H1 (cell line): ENCODE measurements at regions not wholly inside any gene's neighbourhood (a gene's known extent, or its start where the extent isn't known, plus 50 kb on each side); places are given as distances from the start of the nearest gene placed in this dataset.

ENCODE experiments used
- BACH1 ChIP-seq: IDR thresholded peaks from 2 replicates; pipeline ENCODE4 v1.6.1; 2012; ENCODE audit warnings: low read length, improper control_type of control experiment
- FOSL1 ChIP-seq: IDR thresholded peaks from 2 replicates; pipeline ENCODE4 v1.6.1; 2011; ENCODE audit warnings: mild to moderate bottlenecking, low read depth, low read length, moderate library complexity; ENCODE audit not compliant: insufficient read depth
- SP2 ChIP-seq: IDR thresholded peaks from 2 replicates; pipeline ENCODE4 v1.6.1; 2012; ENCODE audit warnings: mild to moderate bottlenecking, low read length, inconsistent platforms
- SP4 ChIP-seq: IDR thresholded peaks from 2 replicates; pipeline ENCODE4 v1.6.1; 2012; ENCODE audit warnings: low read length, inconsistent platforms
- TCF12 ChIP-seq: IDR thresholded peaks from 2 replicates; pipeline ENCODE4 v1.6.1; 2011; ENCODE audit warnings: low read depth, mild to moderate bottlenecking, low read length
- TF ChIP-seq, protein P1 (sequence below): fragments of 300-600 bp; sonication (generic); IDR thresholded peaks from 2 replicates; pipeline ENCODE4 v1.7.1; 2012; ENCODE audit warnings: low read length, moderate library complexity, mild to moderate bottlenecking, inconsistent platforms; ENCODE audit not compliant: insufficient replicate concordance
- TF ChIP-seq, protein P2 (sequence below): IDR thresholded peaks from 2 replicates; pipeline ENCODE4 v1.6.1; 2012; ENCODE audit warnings: low read length, inconsistent platforms
- TF ChIP-seq, protein P3 (sequence below): IDR thresholded peaks from 2 replicates; pipeline ENCODE4 v1.6.1; 2011; ENCODE audit warnings: low read depth, mild to moderate bottlenecking, low read length; ENCODE audit not compliant: insufficient read depth
- TF ChIP-seq, protein P4 (sequence below): IDR thresholded peaks from 2 replicates; pipeline ENCODE4 v1.6.1; 2011; ENCODE audit warnings: low read length, improper control_type of control experiment

DNA sequence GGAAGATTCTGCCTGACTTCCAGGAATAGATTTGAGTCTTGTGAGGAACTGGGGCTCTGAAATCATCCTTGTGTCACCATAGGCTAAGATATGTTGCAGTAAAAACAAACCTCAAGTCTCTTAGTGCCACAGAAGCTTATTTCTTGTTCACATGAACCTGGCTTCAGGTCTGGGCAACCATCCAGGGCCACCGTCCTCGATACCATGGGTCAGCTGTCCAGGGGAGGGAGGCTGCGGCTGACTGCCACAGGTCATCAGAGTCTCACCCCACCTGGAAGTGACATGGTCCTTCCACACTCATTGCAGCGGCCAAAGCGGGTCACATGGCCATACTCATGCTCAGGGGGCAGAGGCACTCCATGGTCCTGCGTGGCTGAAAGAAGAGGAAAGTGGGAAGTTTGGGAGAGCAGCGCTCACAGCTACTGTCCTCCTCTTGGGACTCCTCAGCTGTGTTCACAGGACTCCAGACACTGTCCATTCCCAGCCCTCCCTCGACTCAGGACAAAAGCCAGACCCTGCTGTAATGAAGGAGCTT is 284.5 kb downstream of the CBLN1 start (continued):
- TF ChIP-seq, protein P1, sequence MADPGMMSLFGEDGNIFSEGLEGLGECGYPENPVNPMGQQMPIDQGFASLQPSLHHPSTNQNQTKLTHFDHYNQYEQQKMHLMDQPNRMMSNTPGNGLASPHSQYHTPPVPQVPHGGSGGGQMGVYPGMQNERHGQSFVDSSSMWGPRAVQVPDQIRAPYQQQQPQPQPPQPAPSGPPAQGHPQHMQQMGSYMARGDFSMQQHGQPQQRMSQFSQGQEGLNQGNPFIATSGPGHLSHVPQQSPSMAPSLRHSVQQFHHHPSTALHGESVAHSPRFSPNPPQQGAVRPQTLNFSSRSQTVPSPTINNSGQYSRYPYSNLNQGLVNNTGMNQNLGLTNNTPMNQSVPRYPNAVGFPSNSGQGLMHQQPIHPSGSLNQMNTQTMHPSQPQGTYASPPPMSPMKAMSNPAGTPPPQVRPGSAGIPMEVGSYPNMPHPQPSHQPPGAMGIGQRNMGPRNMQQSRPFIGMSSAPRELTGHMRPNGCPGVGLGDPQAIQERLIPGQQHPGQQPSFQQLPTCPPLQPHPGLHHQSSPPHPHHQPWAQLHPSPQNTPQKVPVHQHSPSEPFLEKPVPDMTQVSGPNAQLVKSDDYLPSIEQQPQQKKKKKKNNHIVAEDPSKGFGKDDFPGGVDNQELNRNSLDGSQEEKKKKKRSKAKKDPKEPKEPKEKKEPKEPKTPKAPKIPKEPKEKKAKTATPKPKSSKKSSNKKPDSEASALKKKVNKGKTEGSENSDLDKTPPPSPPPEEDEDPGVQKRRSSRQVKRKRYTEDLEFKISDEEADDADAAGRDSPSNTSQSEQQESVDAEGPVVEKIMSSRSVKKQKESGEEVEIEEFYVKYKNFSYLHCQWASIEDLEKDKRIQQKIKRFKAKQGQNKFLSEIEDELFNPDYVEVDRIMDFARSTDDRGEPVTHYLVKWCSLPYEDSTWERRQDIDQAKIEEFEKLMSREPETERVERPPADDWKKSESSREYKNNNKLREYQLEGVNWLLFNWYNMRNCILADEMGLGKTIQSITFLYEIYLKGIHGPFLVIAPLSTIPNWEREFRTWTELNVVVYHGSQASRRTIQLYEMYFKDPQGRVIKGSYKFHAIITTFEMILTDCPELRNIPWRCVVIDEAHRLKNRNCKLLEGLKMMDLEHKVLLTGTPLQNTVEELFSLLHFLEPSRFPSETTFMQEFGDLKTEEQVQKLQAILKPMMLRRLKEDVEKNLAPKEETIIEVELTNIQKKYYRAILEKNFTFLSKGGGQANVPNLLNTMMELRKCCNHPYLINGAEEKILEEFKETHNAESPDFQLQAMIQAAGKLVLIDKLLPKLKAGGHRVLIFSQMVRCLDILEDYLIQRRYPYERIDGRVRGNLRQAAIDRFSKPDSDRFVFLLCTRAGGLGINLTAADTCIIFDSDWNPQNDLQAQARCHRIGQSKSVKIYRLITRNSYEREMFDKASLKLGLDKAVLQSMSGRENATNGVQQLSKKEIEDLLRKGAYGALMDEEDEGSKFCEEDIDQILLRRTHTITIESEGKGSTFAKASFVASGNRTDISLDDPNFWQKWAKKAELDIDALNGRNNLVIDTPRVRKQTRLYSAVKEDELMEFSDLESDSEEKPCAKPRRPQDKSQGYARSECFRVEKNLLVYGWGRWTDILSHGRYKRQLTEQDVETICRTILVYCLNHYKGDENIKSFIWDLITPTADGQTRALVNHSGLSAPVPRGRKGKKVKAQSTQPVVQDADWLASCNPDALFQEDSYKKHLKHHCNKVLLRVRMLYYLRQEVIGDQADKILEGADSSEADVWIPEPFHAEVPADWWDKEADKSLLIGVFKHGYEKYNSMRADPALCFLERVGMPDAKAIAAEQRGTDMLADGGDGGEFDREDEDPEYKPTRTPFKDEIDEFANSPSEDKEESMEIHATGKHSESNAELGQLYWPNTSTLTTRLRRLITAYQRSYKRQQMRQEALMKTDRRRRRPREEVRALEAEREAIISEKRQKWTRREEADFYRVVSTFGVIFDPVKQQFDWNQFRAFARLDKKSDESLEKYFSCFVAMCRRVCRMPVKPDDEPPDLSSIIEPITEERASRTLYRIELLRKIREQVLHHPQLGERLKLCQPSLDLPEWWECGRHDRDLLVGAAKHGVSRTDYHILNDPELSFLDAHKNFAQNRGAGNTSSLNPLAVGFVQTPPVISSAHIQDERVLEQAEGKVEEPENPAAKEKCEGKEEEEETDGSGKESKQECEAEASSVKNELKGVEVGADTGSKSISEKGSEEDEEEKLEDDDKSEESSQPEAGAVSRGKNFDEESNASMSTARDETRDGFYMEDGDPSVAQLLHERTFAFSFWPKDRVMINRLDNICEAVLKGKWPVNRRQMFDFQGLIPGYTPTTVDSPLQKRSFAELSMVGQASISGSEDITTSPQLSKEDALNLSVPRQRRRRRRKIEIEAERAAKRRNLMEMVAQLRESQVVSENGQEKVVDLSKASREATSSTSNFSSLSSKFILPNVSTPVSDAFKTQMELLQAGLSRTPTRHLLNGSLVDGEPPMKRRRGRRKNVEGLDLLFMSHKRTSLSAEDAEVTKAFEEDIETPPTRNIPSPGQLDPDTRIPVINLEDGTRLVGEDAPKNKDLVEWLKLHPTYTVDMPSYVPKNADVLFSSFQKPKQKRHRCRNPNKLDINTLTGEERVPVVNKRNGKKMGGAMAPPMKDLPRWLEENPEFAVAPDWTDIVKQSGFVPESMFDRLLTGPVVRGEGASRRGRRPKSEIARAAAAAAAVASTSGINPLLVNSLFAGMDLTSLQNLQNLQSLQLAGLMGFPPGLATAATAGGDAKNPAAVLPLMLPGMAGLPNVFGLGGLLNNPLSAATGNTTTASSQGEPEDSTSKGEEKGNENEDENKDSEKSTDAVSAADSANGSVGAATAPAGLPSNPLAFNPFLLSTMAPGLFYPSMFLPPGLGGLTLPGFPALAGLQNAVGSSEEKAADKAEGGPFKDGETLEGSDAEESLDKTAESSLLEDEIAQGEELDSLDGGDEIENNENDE, result no peak
- TF ChIP-seq BACH1 (no peak), SP2 (no peak), TCF12 (no peak), FOSL1 (no peak), SP4 (no peak)
- TF ChIP-seq, protein P2, sequence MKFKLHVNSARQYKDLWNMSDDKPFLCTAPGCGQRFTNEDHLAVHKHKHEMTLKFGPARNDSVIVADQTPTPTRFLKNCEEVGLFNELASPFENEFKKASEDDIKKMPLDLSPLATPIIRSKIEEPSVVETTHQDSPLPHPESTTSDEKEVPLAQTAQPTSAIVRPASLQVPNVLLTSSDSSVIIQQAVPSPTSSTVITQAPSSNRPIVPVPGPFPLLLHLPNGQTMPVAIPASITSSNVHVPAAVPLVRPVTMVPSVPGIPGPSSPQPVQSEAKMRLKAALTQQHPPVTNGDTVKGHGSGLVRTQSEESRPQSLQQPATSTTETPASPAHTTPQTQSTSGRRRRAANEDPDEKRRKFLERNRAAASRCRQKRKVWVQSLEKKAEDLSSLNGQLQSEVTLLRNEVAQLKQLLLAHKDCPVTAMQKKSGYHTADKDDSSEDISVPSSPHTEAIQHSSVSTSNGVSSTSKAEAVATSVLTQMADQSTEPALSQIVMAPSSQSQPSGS, result no peak
- TF ChIP-seq, protein P3, sequence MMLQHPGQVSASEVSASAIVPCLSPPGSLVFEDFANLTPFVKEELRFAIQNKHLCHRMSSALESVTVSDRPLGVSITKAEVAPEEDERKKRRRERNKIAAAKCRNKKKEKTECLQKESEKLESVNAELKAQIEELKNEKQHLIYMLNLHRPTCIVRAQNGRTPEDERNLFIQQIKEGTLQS, result no peak
- TF ChIP-seq, protein P4, sequence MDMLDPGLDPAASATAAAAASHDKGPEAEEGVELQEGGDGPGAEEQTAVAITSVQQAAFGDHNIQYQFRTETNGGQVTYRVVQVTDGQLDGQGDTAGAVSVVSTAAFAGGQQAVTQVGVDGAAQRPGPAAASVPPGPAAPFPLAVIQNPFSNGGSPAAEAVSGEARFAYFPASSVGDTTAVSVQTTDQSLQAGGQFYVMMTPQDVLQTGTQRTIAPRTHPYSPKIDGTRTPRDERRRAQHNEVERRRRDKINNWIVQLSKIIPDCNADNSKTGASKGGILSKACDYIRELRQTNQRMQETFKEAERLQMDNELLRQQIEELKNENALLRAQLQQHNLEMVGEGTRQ, result no peak
